ENCODE measurements at regions not wholly inside any gene's neighbourhood (a gene's known extent, or its start where the extent isn't known, plus 50 kb on each side); places are given as distances from the start of the nearest gene placed in this dataset.
A peak's percentile ranks its signal among the peaks of the same experiment; 100 is the strongest.

DNA sequence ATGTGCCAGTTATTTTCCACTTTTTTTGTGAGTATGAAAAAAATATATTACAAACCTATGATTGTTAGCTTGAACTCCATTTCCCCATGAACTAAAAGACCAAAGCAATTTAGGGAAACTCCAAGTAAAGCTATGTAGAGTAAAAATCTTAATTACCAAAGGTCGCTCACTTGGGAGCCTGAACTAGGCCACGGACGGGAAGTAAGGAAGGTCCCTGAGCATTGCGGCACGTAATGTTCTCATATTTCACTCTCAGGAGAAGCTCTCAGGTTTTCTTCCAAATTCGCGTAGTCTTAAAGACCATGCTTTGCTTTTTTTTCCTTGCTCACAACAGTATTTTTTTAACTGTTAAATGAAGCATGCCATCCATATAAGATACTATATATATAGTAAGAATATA, 215.3 kb upstream of the RARB start:
- Histone ChIP-seq H3K27ac (no peak overlapping the region), H3K27me3 (no peaks in the 10 kb centered on the region), H3K9me3 (no peaks in the 10 kb centered on the region), H3K4me1 (no peaks in the 10 kb centered on the region), H3K4me3 (no peak overlapping the region), H3K36me3 (no peaks in the 10 kb centered on the region)
- TF ChIP-seq POLR2A (IDR thresholded peaks at IDR 0.05) = no peak
- TF ChIP-seq, protein P1, sequence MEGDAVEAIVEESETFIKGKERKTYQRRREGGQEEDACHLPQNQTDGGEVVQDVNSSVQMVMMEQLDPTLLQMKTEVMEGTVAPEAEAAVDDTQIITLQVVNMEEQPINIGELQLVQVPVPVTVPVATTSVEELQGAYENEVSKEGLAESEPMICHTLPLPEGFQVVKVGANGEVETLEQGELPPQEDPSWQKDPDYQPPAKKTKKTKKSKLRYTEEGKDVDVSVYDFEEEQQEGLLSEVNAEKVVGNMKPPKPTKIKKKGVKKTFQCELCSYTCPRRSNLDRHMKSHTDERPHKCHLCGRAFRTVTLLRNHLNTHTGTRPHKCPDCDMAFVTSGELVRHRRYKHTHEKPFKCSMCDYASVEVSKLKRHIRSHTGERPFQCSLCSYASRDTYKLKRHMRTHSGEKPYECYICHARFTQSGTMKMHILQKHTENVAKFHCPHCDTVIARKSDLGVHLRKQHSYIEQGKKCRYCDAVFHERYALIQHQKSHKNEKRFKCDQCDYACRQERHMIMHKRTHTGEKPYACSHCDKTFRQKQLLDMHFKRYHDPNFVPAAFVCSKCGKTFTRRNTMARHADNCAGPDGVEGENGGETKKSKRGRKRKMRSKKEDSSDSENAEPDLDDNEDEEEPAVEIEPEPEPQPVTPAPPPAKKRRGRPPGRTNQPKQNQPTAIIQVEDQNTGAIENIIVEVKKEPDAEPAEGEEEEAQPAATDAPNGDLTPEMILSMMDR (IDR thresholded peaks at IDR 0.05) = no peak
- intact Hi-C loops (cut with DNase I) = no loop called here
- 94 to 96% methylated on average over 7 of the region's 7 CpGs for WGBS, 2 donors
- DNase-seq = no peak

DNA sequence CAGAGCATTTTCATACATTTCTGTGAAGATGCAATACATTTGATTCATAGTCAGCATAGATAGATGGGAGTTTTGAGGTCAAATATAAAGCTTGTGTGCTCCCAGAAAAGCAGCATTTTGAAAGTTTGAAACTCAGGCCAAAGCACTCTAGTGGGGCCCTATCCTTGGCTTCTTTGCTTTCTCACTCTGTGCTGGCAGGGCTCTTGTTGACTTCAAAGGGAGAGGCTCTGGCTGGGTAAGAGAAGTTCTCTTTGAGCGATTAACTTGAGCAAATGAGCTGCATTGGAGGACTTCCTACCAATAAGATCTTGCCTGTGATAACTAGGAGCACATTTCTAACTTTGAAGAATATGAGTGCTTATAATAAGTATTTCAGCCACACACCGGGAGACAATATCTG, 214.0 kb upstream of the RARB start:
- H3K27ac ChIP-seq = no peak overlapping the region
- no peak for DNase-seq
- no peaks in the 10 kb centered on the region for H3K27me3 ChIP-seq
- H3K4me3 ChIP-seq = no peak overlapping the region
- intact Hi-C loops (cut with DNase I) = no loop called here
- 67 to 82% methylated on average over 2 of the region's 2 CpGs for WGBS, 2 donors
- no peaks in the 10 kb centered on the region for H3K9me3 ChIP-seq
- TF ChIP-seq POLR2A (IDR thresholded peaks at IDR 0.05) = no peak
- TF ChIP-seq, protein P1 (IDR thresholded peaks at IDR 0.05) = no peak
- no peaks in the 10 kb centered on the region for H3K4me1 ChIP-seq
- H3K36me3 ChIP-seq = no peaks in the 10 kb centered on the region

DNA sequence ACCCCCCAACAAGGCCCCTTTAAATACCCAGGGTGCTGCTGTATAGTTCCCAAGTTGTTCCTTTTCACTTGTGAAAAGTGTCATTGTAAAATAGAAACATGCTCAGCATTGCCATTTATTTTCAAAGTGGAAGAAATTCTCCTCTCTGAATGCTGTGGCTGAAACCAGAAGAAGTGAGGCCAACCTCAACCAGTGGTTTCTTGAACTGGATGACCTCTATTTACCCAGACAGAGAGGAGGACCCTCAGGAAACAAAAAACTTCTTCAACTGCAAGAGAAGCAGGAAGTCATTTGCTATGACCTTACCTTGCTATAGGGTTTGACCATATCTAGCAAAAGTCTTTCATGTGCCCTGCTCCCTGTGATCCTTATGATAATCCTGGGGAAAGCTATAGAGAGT, 209.7 kb upstream of the RARB start:
- no peaks in the 10 kb centered on the region for H3K9me3 ChIP-seq
- DNase-seq = no peak
- H3K4me1 ChIP-seq = no peaks in the 10 kb centered on the region
- no peak overlapping the region for H3K27ac ChIP-seq
- H3K36me3 ChIP-seq = no peaks in the 10 kb centered on the region
- no peak for TF ChIP-seq POLR2A (IDR thresholded peaks at IDR 0.05)
- no peaks in the 10 kb centered on the region for H3K27me3 ChIP-seq
- intact Hi-C loops (cut with DNase I) = no loop called here
- H3K4me3 ChIP-seq = no peak overlapping the region

DNA sequence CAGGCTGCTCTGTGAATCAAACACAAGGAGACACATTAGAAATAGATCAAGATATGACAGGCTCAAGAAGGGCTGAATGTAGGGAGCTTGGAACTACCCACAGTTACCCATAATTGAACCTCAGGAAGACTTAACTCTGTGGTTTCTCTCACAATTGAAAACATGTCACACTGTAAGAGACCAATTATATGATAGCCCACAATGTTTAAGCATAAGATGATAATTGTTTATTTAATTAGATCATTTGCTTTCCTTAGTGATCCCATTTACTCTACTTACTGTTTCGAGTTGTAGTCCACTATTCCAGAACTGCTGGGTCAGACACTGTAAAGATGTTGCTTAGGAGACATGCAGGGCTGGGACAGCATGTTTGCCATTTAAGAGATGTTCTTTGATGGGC, 201.3 kb upstream of the RARB start:
- TF ChIP-seq, protein P1 (IDR thresholded peaks at IDR 0.05) = no peak
- TF ChIP-seq POLR2A (IDR thresholded peaks at IDR 0.05) = no peak
- H3K4me1 ChIP-seq = no peaks in the 10 kb centered on the region
- 33 to 64% methylated on average over 1 of the region's 1 CpG for WGBS, 2 donors
- intact Hi-C loops (cut with DNase I) = no loop called here
- H3K9me3 ChIP-seq = no peaks in the 10 kb centered on the region
- DNase-seq = no peak
- no peaks in the 10 kb centered on the region for H3K27me3 ChIP-seq
- no peak overlapping the region for H3K27ac ChIP-seq
- no peaks in the 10 kb centered on the region for H3K36me3 ChIP-seq
- H3K4me3 ChIP-seq = no peak overlapping the region

DNA sequence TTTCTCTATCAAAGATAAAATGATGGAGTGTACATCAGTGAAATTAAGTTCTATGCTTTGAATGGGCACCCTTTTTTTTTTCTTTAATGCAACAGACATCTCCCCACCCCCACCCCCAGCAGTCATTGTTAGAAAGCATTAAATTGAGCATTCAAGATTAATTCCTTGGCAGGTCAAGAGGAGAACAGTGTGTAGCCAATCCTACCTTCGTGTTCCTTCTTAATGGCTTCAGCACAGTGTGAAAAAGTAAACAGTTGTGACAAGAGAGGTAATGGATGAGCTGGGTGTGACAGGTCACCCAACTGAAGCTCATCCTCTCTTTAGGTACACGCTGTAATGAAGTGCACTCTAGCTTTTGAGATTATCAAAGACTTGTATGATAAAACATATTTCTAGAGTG, 198.5 kb upstream of the RARB start:
- DNase-seq = no peak
- Histone ChIP-seq H3K27ac (no peak overlapping the region), H3K36me3 (no peaks in the 10 kb centered on the region), H3K9me3 (no peaks in the 10 kb centered on the region), H3K27me3 (no peaks in the 10 kb centered on the region), H3K4me1 (peaks cover 0 to 3% (median 2%) of the 10 kb centered on the region in 3 donors), H3K4me3 (no peak overlapping the region)
- intact Hi-C loops (cut with DNase I) = no loop called here
- TF ChIP-seq POLR2A (IDR thresholded peaks at IDR 0.05) = no peak
- TF ChIP-seq, protein P1 (IDR thresholded peaks at IDR 0.05) = no peak
- WGBS, 2 donors = 33 to 49% methylated on average over 2 of the region's 2 CpGs

DNA sequence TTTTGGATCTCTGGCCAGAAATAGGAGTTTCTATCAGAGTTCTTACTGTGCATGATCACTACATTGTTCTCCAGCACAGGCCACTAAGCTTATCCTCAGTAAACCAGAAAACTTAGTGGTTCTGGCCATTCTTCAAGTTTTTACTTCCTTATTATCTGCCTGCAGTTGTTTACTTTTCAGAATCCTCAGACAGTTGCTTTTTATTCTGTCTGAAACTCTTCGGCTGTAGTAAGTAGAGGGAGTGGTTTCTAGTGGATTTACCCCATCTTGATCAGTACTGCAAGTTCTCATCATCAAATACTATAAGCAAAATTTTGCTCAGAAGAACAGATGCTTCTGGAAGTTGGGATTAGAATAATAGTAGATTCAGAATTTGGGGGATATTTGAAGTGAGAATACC, 193.0 kb upstream of the RARB start:
- H3K4me3 ChIP-seq = no peak overlapping the region
- H3K27ac ChIP-seq = peak overlapping the region in 1 of 4 donors; percentile 32
- TF ChIP-seq, protein P1 (IDR thresholded peaks at IDR 0.05) = no peak
- TF ChIP-seq POLR2A (IDR thresholded peaks at IDR 0.05) = no peak
- H3K4me1 ChIP-seq = peaks cover 0 to 13% (median 9%) of the 10 kb centered on the region in 3 donors
- no peaks in the 10 kb centered on the region for H3K27me3 ChIP-seq
- no peaks in the 10 kb centered on the region for H3K9me3 ChIP-seq
- H3K36me3 ChIP-seq = no peaks in the 10 kb centered on the region
- intact Hi-C loops (cut with DNase I) = no loop called here
- 0 to 8% methylated on average over 1 of the region's 1 CpG for WGBS, 2 donors
- no peak for DNase-seq
